ENCODE measurements at regions not wholly inside any gene's neighbourhood (a gene's known extent, or its start where the extent isn't known, plus 50 kb on each side); places are given as distances from the start of the nearest gene placed in this dataset.

- TF ChIP-seq SUZ12 (IDR thresholded peaks at IDR 0.05; ENCODE audit: extremely low read depth, insufficient read depth, insufficient read length) (no peak), YY1 (IDR thresholded peaks at IDR 0.05; ENCODE audit: insufficient read depth, insufficient read length) (no peak)
Observed at GRCh38 chr1:3993619-3994375, 93.7 kb upstream of the C1orf174 start.

Measured in NT2/D1 (cell line).